Liver (tissue), 8 donors: ENCODE measurements at regions not wholly inside any gene's neighbourhood (a gene's known extent, or its start where the extent isn't known, plus 50 kb on each side); places are given as distances from the start of the nearest gene placed in this dataset.
"Not testable (repeated sequence)": the region's sequence is repeated elsewhere in the genome, so short reads cannot be mapped to it uniquely, and the experiment has no call there.

ENCODE experiments used
- DNase-seq: peaks from one replicate; pipeline ENCODE4 v3.0.0-alpha.2; 2017; ENCODE audit warnings: low spot score
- H3K27ac ChIP-seq, 2 donors: one replicate each; pipeline ENCODE4 v1.7.0; 2013; ENCODE audit warnings: inconsistent platforms in 2 of 2, low read length in 2 of 2, control low read depth in 1 of 2, low read depth in 1 of 2, mild to moderate bottlenecking in 1 of 2
- H3K27me3 ChIP-seq, 4 donors: one replicate each; pipeline versions ENCODE4 v1.6.1 to v1.7.0; 2013; ENCODE audit warnings: low read length in 3 of 4, inconsistent platforms in 1 of 4, mild to moderate bottlenecking in 1 of 4, moderate library complexity in 1 of 4; ENCODE audit not compliant: control insufficient read depth in 4 of 4, insufficient read depth in 4 of 4
- H3K36me3 ChIP-seq, 4 donors: one replicate each; pipeline versions ENCODE4 v1.6.1 to v1.7.0; 2013; ENCODE audit warnings: low read length in 3 of 4, mild to moderate bottlenecking in 3 of 4, low read depth in 1 of 4, moderate library complexity in 1 of 4; ENCODE audit not compliant: control insufficient read depth in 4 of 4, insufficient read depth in 3 of 4
- H3K4me1 ChIP-seq, 4 donors: one replicate each; pipeline versions ENCODE4 v1.6.1 to v1.7.0; 2013; ENCODE audit warnings: low read length in 3 of 4, mild to moderate bottlenecking in 3 of 4, moderate library complexity in 1 of 4; ENCODE audit not compliant: control insufficient read depth in 4 of 4, insufficient read depth in 4 of 4
- H3K4me3 ChIP-seq, 3 donors: one replicate each; pipeline versions ENCODE4 v1.6.1 to v1.7.0; 2013; ENCODE audit warnings: low read length in 3 of 3, control low read depth in 1 of 3, low read depth in 1 of 3, mild to moderate bottlenecking in 1 of 3
- H3K9ac ChIP-seq, 2 donors: one replicate each; pipeline ENCODE4 v1.7.0; 2013; ENCODE audit warnings: low read length in 2 of 2, mild to moderate bottlenecking in 2 of 2, moderate library complexity in 2 of 2, control low read depth in 1 of 2, low read depth in 1 of 2
- H3K9me3 ChIP-seq, 4 donors: one replicate each; pipeline versions ENCODE4 v1.6.1 to v1.7.0; 2013; ENCODE audit warnings: low read length in 3 of 4; ENCODE audit not compliant: control insufficient read depth in 4 of 4
- ATF3 ChIP-seq: IDR thresholded peaks from 2 replicates; pipeline ENCODE4 v1.6.1; 2016; ENCODE audit warnings: antibody characterized with exemption
- CTCF ChIP-seq: fragments of 150-350 bp; IDR thresholded peaks from 2 replicates; pipeline ENCODE4 v1.5.1; 2017; ENCODE audit warnings: improper control_type of control experiment, low read depth, low read length; ENCODE audit not compliant: missing input control
- EGR1 ChIP-seq, 2 donors: IDR thresholded peaks; 2 replicates each; pipeline ENCODE4 v1.6.1; 2016 to 2018; ENCODE audit warnings: antibody characterized with exemption in 2 of 2, low read depth in 2 of 2
- FOXA1 ChIP-seq: IDR thresholded peaks from 2 replicates; pipeline ENCODE4 v1.6.1; 2016; ENCODE audit warnings: antibody characterized with exemption
- FOXA2 ChIP-seq: IDR thresholded peaks from 2 replicates; pipeline ENCODE4 v1.6.1; 2016; ENCODE audit warnings: antibody characterized with exemption
- GABPA ChIP-seq, 2 donors: IDR thresholded peaks in 1 of 2; conservative IDR thresholded peaks in 1 of 2; 2 replicates each; pipeline ENCODE4 v1.6.1; 2016; ENCODE audit warnings: antibody characterized with exemption in 2 of 2, mild to moderate bottlenecking in 1 of 2, moderate library complexity in 1 of 2
- HNF4A ChIP-seq, 2 donors: conservative IDR thresholded peaks; 2 replicates each; pipeline ENCODE4 v1.6.1; 2016; ENCODE audit warnings: antibody characterized with exemption in 2 of 2, mild to moderate bottlenecking in 2 of 2
- HNF4G ChIP-seq: IDR thresholded peaks from 2 replicates; pipeline ENCODE4 v1.6.1; 2016; ENCODE audit warnings: antibody characterized with exemption
- MAX ChIP-seq: IDR thresholded peaks from 2 replicates; pipeline ENCODE4 v1.6.1; 2016; ENCODE audit warnings: antibody characterized with exemption
- NR2F2 ChIP-seq: IDR thresholded peaks from 2 replicates; pipeline ENCODE4 v1.6.1; 2016; ENCODE audit warnings: antibody characterized with exemption
- RAD21 ChIP-seq, 2 donors: IDR thresholded peaks; 2 replicates each; pipeline ENCODE4 v1.6.1; 2016; ENCODE audit warnings: antibody characterized with exemption in 2 of 2, mild to moderate bottlenecking in 2 of 2
- SP1 ChIP-seq: IDR thresholded peaks from 2 replicates; pipeline ENCODE4 v1.6.1; 2018; ENCODE audit warnings: antibody characterized with exemption, mild to moderate bottlenecking
- TAF1 ChIP-seq: conservative IDR thresholded peaks from 2 replicates; pipeline ENCODE4 v1.6.1; 2016; ENCODE audit warnings: antibody characterized with exemption, mild to moderate bottlenecking
- YY1 ChIP-seq: IDR thresholded peaks from 2 replicates; pipeline ENCODE4 v1.6.1; 2016; ENCODE audit warnings: antibody characterized with exemption, mild to moderate bottlenecking
- ZBTB33 ChIP-seq: IDR thresholded peaks from 2 replicates; pipeline ENCODE4 v1.6.1; 2016; ENCODE audit warnings: antibody characterized with exemption
- WGBS: extraction: QIAGEN DNeasy Blood & Tissue Kit; methylation state at CpG from one replicate; pipeline ENCODE4 v1.1.7; 2013; 5-methylcytosine and 5-hydroxymethylcytosine counted together
- donor health status: healthy.
- donor health status: healthy.
- donor health status: healthy.
- donor health status: healthy.
- donor health status: healthy.

GRCh38 chr7:115276791-115277190 lies 354.9 kb downstream of the MDFIC start (continued):
- no peak for TF ChIP-seq HNF4G
- no peak for TF ChIP-seq SP1

- H3K27ac ChIP-seq, H3K9me3 ChIP-seq, H3K27me3 ChIP-seq, H3K4me3 ChIP-seq, DNase-seq, H3K36me3 ChIP-seq, H3K9ac ChIP-seq, H3K4me1 ChIP-seq: not testable (repeated sequence)
- 82% methylated on average over 8 of the region's 8 CpGs for WGBS
Measured at GRCh38 chr7:115273855-115274254, 352.0 kb downstream of the MDFIC start.

- TF ChIP-seq TAF1 (no peak), YY1 (no peak), NR2F2 (no peak), ATF3 (no peak), FOXA2 (no peak), HNF4A (conservative IDR thresholded peaks at IDR 0.05) (no peak), GABPA (IDR thresholded peaks at IDR 0.05 in 1 of 2, conservative IDR thresholded peaks at IDR 0.05 in 1 of 2) (no peak), CTCF (no peak), ZBTB33 (no peak), HNF4G (no peak), MAX (no peak), EGR1 (IDR thresholded peaks at IDR 0.05; ENCODE audit: low read depth in 2 of 2) (no peak), FOXA1 (no peak), RAD21 (IDR thresholded peaks at IDR 0.05) (no peak)
- Histone ChIP-seq H3K9ac (no peak overlapping the region), H3K36me3 (no peaks in the 10 kb centered on the region), H3K4me1 (no peaks in the 10 kb centered on the region), H3K27ac (no peak overlapping the region), H3K4me3 (no peak overlapping the region), H3K27me3 (no peaks in the 10 kb centered on the region), H3K9me3 (no peaks in the 10 kb centered on the region)
- DNase-seq: no peak
- 62% methylated on average over 1 of the region's 1 CpG for WGBS
Measured at GRCh38 chr7:115273139-115273772, 351.4 kb downstream of the MDFIC start.
